MM.1S (cell line): ENCODE measurements at regions not wholly inside any gene's neighbourhood (a gene's known extent, or its start where the extent isn't known, plus 50 kb on each side); places are given as distances from the start of the nearest gene placed in this dataset.

Source experiments
- CTCF ChIP-seq: fragments of 300-600 bp; sonication (generic); IDR thresholded peaks from 2 replicates; pipeline ENCODE4 v1.5.1; 2016; ENCODE audit warnings: antibody characterized with exemption, low read length, mixed read lengths
- EZH2 ChIP-seq: fragments of 300-600 bp; sonication (generic); optimal IDR thresholded peaks from 2 replicates; pipeline ENCODE3; 2017; ENCODE audit warnings: low read depth, mild to moderate bottlenecking, antibody characterized with exemption, low read length, mixed read lengths
- EZH2phosphoT487 ChIP-seq: fragments of 300-600 bp; sonication (generic); IDR thresholded peaks from 2 replicates; pipeline ENCODE4 v1.6.1; 2018; ENCODE audit warnings: antibody characterized with exemption, low read length

GRCh38 chr13:53326716-53327115 lies 298.1 kb downstream of the OLFM4 start:
- TF ChIP-seq CTCF (no peak), EZH2 (no peak), EZH2phosphoT487 (no peak)
